ENCODE measurements at regions not wholly inside any gene's neighbourhood (a gene's known extent, or its start where the extent isn't known, plus 50 kb on each side); places are given as distances from the start of the nearest gene placed in this dataset.
"Not testable (repeated sequence)": the region's sequence is repeated elsewhere in the genome, so short reads cannot be mapped to it uniquely, and the experiment has no call there.

- not testable (repeated sequence) for H4K91ac ChIP-seq (ENCODE audit: low read depth, low read length, poor library complexity); H4K8ac ChIP-seq (ENCODE audit: low read depth, low read length); H2AK5ac ChIP-seq (ENCODE audit: low read depth, low read length); H3K23ac ChIP-seq (ENCODE audit: low read depth, low read length, poor library complexity); H3K27me3 ChIP-seq (ENCODE audit: control insufficient read depth in 3 of 3, insufficient read depth in 3 of 3, low read depth in 1 of 3, low read length in 3 of 3); H3K9ac ChIP-seq (ENCODE audit: low read depth, low read length, poor library complexity); H3K4me2 ChIP-seq (ENCODE audit: insufficient read depth, low read length, poor library complexity, severe bottlenecking); H2BK12ac ChIP-seq (ENCODE audit: low read length); H2AFZ ChIP-seq (ENCODE audit: low read length); H2BK120ac ChIP-seq (ENCODE audit: low read depth, low read length); H3K4me3 ChIP-seq (ENCODE audit: low read length in 2 of 2); H3K27ac ChIP-seq (replicated peaks; ENCODE audit: low read length); H3K36me3 ChIP-seq (replicated peaks in 1 of 2; ENCODE audit: control insufficient read depth in 2 of 2, insufficient read depth in 2 of 2, low read length in 2 of 2); H3K79me1 ChIP-seq (ENCODE audit: low read depth, low read length); H3K18ac ChIP-seq (ENCODE audit: low read length); H3K4me1 ChIP-seq (ENCODE audit: control insufficient read depth in 2 of 2, insufficient read depth in 1 of 2, low read depth in 1 of 2, low read length in 2 of 2); H3K4ac ChIP-seq (ENCODE audit: low read length); H3K14ac ChIP-seq (ENCODE audit: low read length); H2BK15ac ChIP-seq (ENCODE audit: low read length); DNase-seq (ENCODE audit: low spot score); H2BK5ac ChIP-seq (ENCODE audit: low read length)
- peaks cover 12 to 20% of the 10 kb centered on the region in 2 donors for H3K9me3 ChIP-seq (replicated peaks in 1 of 2; ENCODE audit: control insufficient read depth in 2 of 2, insufficient read depth in 1 of 2, low read depth in 1 of 2, low read length in 2 of 2)
- WGBS, 2 donors (ENCODE audit: extremely low coverage in 2 of 2, insufficient read length in 2 of 2, insufficient replicate concordance in 1 of 2), result no CpG with 5 or more reads among the region's 3 CpGs
Measured at GRCh38 chr17:83206036-83206394, 126.6 kb downstream of the METRNL start.

GRCh38 chr17:83206819-83207588, 127.6 kb downstream of the METRNL start:
- H4K8ac ChIP-seq (ENCODE audit: low read depth, low read length); H2BK120ac ChIP-seq (ENCODE audit: low read depth, low read length); H3K4ac ChIP-seq (ENCODE audit: low read length); H3K4me1 ChIP-seq (ENCODE audit: control insufficient read depth in 2 of 2, insufficient read depth in 1 of 2, low read depth in 1 of 2, low read length in 2 of 2); H3K36me3 ChIP-seq (replicated peaks in 1 of 2; ENCODE audit: control insufficient read depth in 2 of 2, insufficient read depth in 2 of 2, low read length in 2 of 2); H2BK15ac ChIP-seq (ENCODE audit: low read length); H3K79me1 ChIP-seq (ENCODE audit: low read depth, low read length); H3K14ac ChIP-seq (ENCODE audit: low read length); H2AK5ac ChIP-seq (ENCODE audit: low read depth, low read length); H3K4me2 ChIP-seq (ENCODE audit: insufficient read depth, low read length, poor library complexity, severe bottlenecking); H3K9ac ChIP-seq (ENCODE audit: low read depth, low read length, poor library complexity); DNase-seq (ENCODE audit: low spot score); H3K27me3 ChIP-seq (ENCODE audit: control insufficient read depth in 3 of 3, insufficient read depth in 3 of 3, low read depth in 1 of 3, low read length in 3 of 3); H2BK12ac ChIP-seq (ENCODE audit: low read length); H3K18ac ChIP-seq (ENCODE audit: low read length); H4K91ac ChIP-seq (ENCODE audit: low read depth, low read length, poor library complexity); H3K4me3 ChIP-seq (ENCODE audit: low read length in 2 of 2); H3K27ac ChIP-seq (replicated peaks; ENCODE audit: low read length); H2AFZ ChIP-seq (ENCODE audit: low read length); H2BK5ac ChIP-seq (ENCODE audit: low read length); H3K23ac ChIP-seq (ENCODE audit: low read depth, low read length, poor library complexity): not testable (repeated sequence)
- no CpG with 5 or more reads among the region's 15 CpGs for WGBS, 2 donors (ENCODE audit: extremely low coverage in 2 of 2, insufficient read length in 2 of 2, insufficient replicate concordance in 1 of 2)
- peaks cover 12 to 14% of the 10 kb centered on the region in 2 donors for H3K9me3 ChIP-seq (replicated peaks in 1 of 2; ENCODE audit: control insufficient read depth in 2 of 2, insufficient read depth in 1 of 2, low read depth in 1 of 2, low read length in 2 of 2)

- H3K4me3 ChIP-seq (ENCODE audit: low read length in 2 of 2); H2BK12ac ChIP-seq (ENCODE audit: low read length); H2BK5ac ChIP-seq (ENCODE audit: low read length); H3K9ac ChIP-seq (ENCODE audit: low read depth, low read length, poor library complexity); H2AFZ ChIP-seq (ENCODE audit: low read length); H3K27ac ChIP-seq (replicated peaks; ENCODE audit: low read length); H3K4me2 ChIP-seq (ENCODE audit: insufficient read depth, low read length, poor library complexity, severe bottlenecking); H3K18ac ChIP-seq (ENCODE audit: low read length); H3K4me1 ChIP-seq (ENCODE audit: control insufficient read depth in 2 of 2, insufficient read depth in 1 of 2, low read depth in 1 of 2, low read length in 2 of 2); H3K23ac ChIP-seq (ENCODE audit: low read depth, low read length, poor library complexity); H3K36me3 ChIP-seq (replicated peaks in 1 of 2; ENCODE audit: control insufficient read depth in 2 of 2, insufficient read depth in 2 of 2, low read length in 2 of 2); H4K8ac ChIP-seq (ENCODE audit: low read depth, low read length); H2AK5ac ChIP-seq (ENCODE audit: low read depth, low read length); H3K79me1 ChIP-seq (ENCODE audit: low read depth, low read length); H4K91ac ChIP-seq (ENCODE audit: low read depth, low read length, poor library complexity); H3K4ac ChIP-seq (ENCODE audit: low read length); H3K14ac ChIP-seq (ENCODE audit: low read length); H3K9me3 ChIP-seq (replicated peaks in 1 of 2; ENCODE audit: control insufficient read depth in 2 of 2, insufficient read depth in 1 of 2, low read depth in 1 of 2, low read length in 2 of 2); H3K27me3 ChIP-seq (ENCODE audit: control insufficient read depth in 3 of 3, insufficient read depth in 3 of 3, low read depth in 1 of 3, low read length in 3 of 3); H2BK120ac ChIP-seq (ENCODE audit: low read depth, low read length); H2BK15ac ChIP-seq (ENCODE audit: low read length): not testable (repeated sequence)
- peak; percentile 36 for DNase-seq (ENCODE audit: low spot score)
- WGBS, 2 donors (ENCODE audit: extremely low coverage in 2 of 2, insufficient read length in 2 of 2, insufficient replicate concordance in 1 of 2), result no CpG with 5 or more reads among the region's 1 CpG
Measured at GRCh38 chr17:83247001-83247400, 167.6 kb downstream of the METRNL start.

Measured in neuronal stem cell (in vitro differentiated cells).